IPS-18c (cell line): ENCODE measurements at regions not wholly inside any gene's neighbourhood (a gene's known extent, or its start where the extent isn't known, plus 50 kb on each side); places are given as distances from the start of the nearest gene placed in this dataset.
A peak's percentile ranks its signal among the peaks of the same experiment; 100 is the strongest.

Source experiments
- H3K4me3 ChIP-seq: 2 replicates; pipeline ENCODE4 v1.7.0; 2013; ENCODE audit warnings: low read depth, mild to moderate bottlenecking, low read length, moderate library complexity; ENCODE audit not compliant: insufficient read depth
- H3K9me3 ChIP-seq: one replicate; pipeline ENCODE4 v1.6.1; 2013; ENCODE audit warnings: mild to moderate bottlenecking, low read length, moderate library complexity; ENCODE audit not compliant: control insufficient read depth, insufficient read depth

DNA sequence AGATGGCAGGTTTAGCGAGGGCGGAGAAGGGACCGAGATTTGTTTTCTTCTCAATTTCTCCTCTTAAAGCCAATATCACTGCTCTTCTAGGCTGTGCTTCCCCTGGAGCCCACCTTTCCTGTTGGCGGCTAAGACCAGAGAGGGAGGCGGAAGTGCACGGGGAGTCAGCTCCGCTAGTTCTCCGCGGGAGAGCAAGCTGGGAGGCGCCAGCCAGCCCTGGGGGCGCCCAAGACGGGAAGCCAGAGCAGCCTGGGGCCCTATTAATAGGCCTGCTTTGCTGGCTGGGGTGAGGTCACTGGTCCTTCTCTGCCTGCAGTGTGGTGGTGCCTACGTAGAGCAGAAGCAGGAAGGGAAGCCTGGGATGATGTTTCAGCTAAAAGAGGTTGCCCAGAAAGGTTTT, 61.6 kb downstream of the LSM5 start:
- Histone ChIP-seq H3K4me3 (peak overlapping the region; percentile 31), H3K9me3 (no peaks in the 10 kb centered on the region)

- Histone ChIP-seq H3K9me3 (no peaks in the 10 kb centered on the region), H3K4me3 (peak overlapping the region; percentile 31)
Observed at GRCh38 chr7:32427769-32428291, 62.4 kb downstream of the LSM5 start.

DNA sequence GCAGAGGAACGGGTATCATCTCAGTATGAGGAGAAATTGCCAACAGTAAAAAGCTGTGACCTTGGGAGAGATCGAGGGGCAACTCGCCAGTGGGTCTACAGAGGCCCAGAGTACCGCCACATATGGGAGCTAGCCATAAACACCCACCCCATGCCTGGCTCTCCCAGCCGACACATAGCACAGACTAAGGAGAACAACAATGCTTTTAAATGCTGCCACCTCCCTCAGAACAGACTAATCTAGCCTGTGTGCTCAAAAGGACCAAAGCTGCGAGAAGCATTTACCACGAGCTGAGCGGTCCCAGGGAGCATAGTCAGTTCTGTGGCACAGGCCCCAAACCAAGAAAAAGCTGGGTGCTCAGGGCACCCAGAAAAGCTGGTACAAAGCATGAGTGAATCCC, 73.3 kb downstream of the LSM5 start:
- Histone ChIP-seq H3K4me3 (no peak overlapping the region), H3K9me3 (no peaks in the 10 kb centered on the region)

DNA sequence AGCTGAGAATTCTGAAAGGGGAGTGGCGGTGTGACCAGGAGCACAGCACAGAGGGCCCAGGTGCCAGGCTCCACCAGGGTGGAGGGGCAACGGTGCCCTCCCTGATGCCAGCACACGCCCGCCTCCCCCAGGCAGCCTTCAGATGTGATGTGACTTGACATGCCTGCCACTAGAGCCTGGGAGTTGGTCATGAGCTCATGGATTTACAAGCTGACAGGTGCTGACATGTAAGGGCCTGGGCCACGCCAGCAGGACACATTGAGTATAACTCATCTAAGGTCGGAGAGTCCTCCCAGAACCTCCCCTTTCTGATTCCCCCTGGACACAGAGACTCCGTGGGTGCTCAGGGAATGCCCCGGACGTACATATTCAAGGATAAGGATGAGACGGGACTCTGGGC, 74.2 kb downstream of the LSM5 start:
- Histone ChIP-seq H3K9me3 (no peaks in the 10 kb centered on the region), H3K4me3 (no peak overlapping the region)

DNA sequence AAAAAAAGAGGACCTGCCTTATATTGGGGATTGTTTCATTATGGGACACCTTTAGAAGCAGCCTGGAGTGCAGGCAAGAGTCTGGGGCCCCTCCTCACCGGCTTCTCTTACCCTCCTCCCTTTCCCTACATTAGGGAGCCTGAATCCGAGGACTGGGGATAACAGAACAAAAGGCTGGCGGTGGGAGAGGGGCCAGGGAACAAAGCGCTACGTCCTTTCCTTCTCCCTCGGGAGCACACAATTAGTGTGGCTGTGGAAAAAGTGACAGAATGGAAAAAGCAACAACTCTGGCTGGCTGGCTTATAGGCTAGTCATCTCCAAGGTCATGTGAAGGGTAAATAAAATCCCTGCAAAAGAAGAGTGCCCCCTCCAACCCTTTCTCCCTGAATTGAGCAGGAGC, 74.7 kb downstream of the LSM5 start:
- Histone ChIP-seq H3K4me3 (no peak overlapping the region), H3K9me3 (no peaks in the 10 kb centered on the region)

DNA sequence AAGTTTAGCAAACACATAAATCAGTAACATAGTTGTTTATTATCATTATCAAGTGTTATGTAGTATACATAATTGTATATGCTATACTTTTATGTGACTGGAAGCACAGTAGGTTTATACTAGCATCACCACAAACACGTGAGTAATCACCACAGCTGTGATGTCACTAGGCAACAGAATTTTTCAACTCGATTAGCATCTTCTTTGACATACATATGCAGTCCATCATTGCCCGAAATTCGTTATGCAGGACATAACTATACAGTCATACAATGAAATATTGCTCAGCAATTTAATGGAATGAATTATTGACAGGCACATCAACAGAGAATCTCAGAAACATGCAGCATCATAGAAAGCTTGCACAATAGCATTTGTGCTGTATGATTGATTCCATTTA, 77.7 kb downstream of the LSM5 start:
- Histone ChIP-seq H3K4me3 (no peak overlapping the region), H3K9me3 (no peaks in the 10 kb centered on the region)

DNA sequence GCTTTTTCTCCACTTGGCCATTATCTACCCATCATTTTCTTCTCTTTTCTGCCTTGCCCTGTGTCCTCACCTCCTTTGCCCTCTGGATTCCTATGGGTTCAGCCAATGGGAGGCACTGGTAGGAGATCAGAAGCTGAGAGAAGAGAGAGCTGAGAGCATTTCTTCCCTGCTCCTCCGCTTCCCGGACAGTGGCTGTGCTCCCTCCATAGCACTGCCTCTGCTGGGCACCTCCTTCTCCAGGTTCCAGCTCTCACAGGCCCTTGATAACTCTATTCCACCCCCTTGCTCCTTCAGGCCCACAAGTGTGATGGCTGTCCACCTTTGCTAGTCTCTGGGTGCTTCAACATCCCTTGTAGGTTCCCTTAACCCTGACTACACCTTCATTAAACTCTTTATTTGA, 79.6 kb downstream of the LSM5 start:
- Histone ChIP-seq H3K4me3 (no peak overlapping the region), H3K9me3 (no peaks in the 10 kb centered on the region)

DNA sequence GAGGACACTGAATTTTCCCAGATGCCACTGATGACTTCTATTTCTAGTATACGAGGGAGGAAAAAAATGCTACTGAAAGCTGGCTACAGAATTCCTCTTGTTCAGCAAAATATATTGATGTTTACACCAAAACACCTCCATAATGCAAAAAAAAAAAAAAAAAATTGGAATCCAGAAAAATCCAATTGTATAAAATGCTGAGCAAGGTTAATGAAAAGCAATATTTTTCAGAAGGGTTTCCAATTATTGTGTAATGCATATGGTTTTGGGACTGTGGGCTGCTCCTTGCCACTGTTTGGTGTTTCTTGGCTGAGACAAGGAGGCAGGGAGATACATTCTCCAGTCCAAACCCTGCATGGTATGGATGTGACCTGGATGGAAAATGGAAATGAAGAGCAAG, 83.8 kb downstream of the LSM5 start:
- Histone ChIP-seq H3K4me3 (no peak overlapping the region), H3K9me3 (no peaks in the 10 kb centered on the region)

DNA sequence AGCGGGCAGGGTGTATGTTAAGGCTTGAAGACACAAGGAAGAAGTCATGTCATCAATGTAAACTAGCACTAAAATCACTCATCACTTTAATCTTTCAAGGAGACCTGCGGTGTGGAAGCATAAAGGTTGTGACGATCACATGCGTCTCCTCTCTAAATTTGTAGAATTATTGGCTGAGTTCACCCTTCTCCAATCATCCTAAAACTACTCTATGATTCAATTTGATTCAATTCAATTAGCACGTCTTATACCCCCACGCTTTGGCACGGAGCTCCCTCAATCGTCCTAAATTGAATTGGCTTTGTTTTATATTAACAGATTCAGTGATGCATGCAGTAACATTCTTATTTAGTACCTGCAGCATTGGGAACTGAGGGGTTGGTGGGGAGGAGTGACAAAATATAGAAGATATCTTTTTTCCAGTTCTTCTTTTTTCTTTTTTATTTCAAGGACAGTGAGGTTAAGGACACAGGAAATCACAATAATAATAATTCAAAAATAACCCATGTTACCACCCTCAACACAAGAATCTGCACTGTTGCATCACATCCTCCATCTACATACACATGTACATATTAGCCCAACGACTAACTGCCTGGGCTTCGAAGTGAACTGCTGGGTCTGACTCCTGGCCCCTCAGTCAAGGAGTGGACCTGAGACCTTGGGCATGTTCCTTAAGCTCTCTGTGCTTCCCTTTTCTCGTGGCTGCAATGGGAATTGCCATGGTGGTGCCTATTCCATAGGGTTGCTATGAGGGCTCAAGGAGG, 86.5 kb downstream of the LSM5 start:
- H3K9me3 ChIP-seq: no peaks in the 10 kb centered on the region
- H3K4me3 ChIP-seq: no peak overlapping the region

- H3K4me3 ChIP-seq: no peak overlapping the region
- H3K9me3 ChIP-seq: no peaks in the 10 kb centered on the region
Observed at GRCh38 chr7:32400676-32401075, 89.5 kb downstream of the LSM5 start.

- Histone ChIP-seq H3K9me3 (no peaks in the 10 kb centered on the region), H3K4me3 (no peak overlapping the region)
Observed at GRCh38 chr7:32399311-32399710, 90.9 kb downstream of the LSM5 start.

DNA sequence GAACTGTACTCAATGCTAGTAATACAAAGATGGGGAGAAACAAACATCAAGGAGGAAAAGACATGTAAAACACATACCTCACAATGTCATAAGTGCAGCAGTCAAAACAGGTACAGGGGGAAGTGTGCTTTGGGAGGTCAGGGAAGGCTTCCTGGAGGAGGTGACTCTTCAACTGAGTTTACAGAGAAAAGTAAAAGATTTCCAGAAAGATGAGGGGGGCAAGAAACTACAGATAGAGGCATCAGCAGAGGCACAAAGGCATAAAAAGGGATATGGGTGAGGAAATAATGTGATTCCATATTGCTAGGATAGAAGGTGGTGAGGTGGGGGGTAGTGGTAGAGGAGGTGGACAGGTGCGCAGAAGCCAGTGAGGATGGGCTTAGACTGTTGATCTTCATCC, 95.0 kb downstream of the LSM5 start:
- Histone ChIP-seq H3K4me3 (no peak overlapping the region), H3K9me3 (no peaks in the 10 kb centered on the region)

DNA sequence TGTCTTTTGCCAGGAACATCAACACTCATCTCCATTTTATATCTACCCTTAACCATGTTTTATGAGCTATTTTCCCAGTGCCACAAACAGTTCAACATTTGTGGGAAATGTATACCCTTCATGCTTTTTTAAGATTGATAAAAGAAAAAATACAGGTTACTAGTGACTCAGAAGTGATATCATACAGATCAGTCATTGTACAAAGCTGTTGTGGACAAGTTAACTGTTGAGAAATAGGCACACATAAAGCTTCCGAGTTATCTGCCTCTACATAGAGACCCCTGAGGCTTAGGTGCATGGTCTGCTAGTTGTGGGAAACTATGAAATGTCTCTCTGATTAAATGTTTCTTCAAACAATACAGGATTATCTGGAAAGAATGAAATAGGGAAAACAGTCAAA, 96.3 kb downstream of the LSM5 start:
- H3K4me3 ChIP-seq: no peak overlapping the region
- no peaks in the 10 kb centered on the region for H3K9me3 ChIP-seq

GRCh38 chr7:32390210-32390609, 100.0 kb downstream of the LSM5 start:
- no peaks in the 10 kb centered on the region for H3K9me3 ChIP-seq
- H3K4me3 ChIP-seq: no peak overlapping the region

DNA sequence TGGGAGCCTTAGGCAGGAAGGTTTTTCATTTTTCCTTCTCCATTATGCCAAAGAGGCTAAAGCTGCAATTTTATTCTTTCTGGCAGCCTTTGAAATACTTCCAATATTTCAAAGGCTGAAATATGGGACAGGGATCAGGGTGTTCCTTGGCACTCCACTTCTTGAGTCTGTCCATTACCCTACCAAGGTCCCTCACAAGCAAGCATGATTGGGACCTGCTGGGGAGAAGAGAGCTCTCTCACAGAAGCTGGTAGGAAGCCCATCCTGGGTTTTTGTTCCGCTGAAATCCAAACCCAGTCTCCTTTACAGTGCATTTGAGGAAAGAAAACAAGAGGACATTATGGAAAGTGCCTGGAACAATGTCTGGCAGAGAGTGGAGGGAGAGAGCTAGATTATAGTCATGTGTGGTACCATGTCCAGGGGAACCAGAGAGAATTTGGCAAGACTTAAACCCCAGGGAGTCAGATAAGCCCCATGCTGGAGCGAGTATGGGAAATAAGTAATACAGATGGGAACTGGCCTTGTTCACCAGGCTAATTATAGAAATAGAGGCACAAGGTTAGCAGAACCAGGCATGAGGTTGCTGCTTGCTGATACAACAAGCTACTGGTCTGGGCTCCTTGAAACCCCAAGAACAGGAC, 104.7 kb downstream of the LSM5 start:
- Histone ChIP-seq H3K9me3 (no peaks in the 10 kb centered on the region), H3K4me3 (no peak overlapping the region)

- Histone ChIP-seq H3K9me3 (no peaks in the 10 kb centered on the region), H3K4me3 (no peak overlapping the region)
Observed at GRCh38 chr7:32381024-32381601, 109.1 kb downstream of the LSM5 start.

GRCh38 chr7:32379510-32380112, 110.6 kb downstream of the LSM5 start:
- Histone ChIP-seq H3K4me3 (no peak overlapping the region), H3K9me3 (no peaks in the 10 kb centered on the region)

- Histone ChIP-seq H3K4me3 (no peak overlapping the region), H3K9me3 (no peaks in the 10 kb centered on the region)
Observed at GRCh38 chr7:32378988-32379387, 111.2 kb downstream of the LSM5 start.
